HL-60/S4 treated with phorbol 12-myristate 13-acetate at 8.2 ng/mL for 4 days and 3 days (cell line): ENCODE measurements at regions not wholly inside any gene's neighbourhood (a gene's known extent, or its start where the extent isn't known, plus 50 kb on each side); places are given as distances from the start of the nearest gene placed in this dataset.

ENCODE experiments used
- in situ Hi-C: fragments of 300-500 bp; cut with MboI; formaldehyde crosslinking; loops from 2 replicates; pipeline ENCODE4 v1.15.0; 2022; ENCODE audit warnings: low sequenced_read_pairs

GRCh38 chr16:85319984-85320440 lies 207.7 kb upstream of the CIBAR2 start:
- in situ Hi-C loops: no loop called here

GRCh38 chr16:85320677-85321385 lies 208.6 kb upstream of the CIBAR2 start:
- in situ Hi-C loops: no loop called here

- in situ Hi-C loops: no loop called here
Measured at GRCh38 chr16:85321509-85322271, 209.4 kb upstream of the CIBAR2 start.

GRCh38 chr16:85323230-85323960 lies 211.1 kb upstream of the CIBAR2 start:
- in situ Hi-C loops: no loop called here

- in situ Hi-C loops: no loop called here
Measured at GRCh38 chr16:85323961-85324253, 211.6 kb upstream of the CIBAR2 start.

- in situ Hi-C loops: no loop called here
Measured at GRCh38 chr16:85324488-85324887, 212.2 kb upstream of the CIBAR2 start.

GRCh38 chr16:85326113-85326793 lies 214.0 kb upstream of the CIBAR2 start:
- in situ Hi-C loops: no loop called here

GRCh38 chr16:85326794-85327181 lies 214.5 kb upstream of the CIBAR2 start:
- in situ Hi-C loops: no loop called here

- in situ Hi-C loops: no loop called here
Measured at GRCh38 chr16:85327731-85328675, 215.7 kb upstream of the CIBAR2 start.

GRCh38 chr16:85328676-85329058 lies 216.4 kb upstream of the CIBAR2 start:
- in situ Hi-C loops: no loop called here

GRCh38 chr16:85329059-85329812 lies 217.0 kb upstream of the CIBAR2 start:
- in situ Hi-C loops: no loop called here

GRCh38 chr16:85330006-85330693 lies 217.9 kb upstream of the CIBAR2 start:
- in situ Hi-C loops: no loop called here

- in situ Hi-C loops: no loop called here
Measured at GRCh38 chr16:85330694-85331188, 218.5 kb upstream of the CIBAR2 start.

- in situ Hi-C loops: no loop called here
Measured at GRCh38 chr16:85331688-85332087, 219.4 kb upstream of the CIBAR2 start.

GRCh38 chr16:85332175-85332574 lies 219.9 kb upstream of the CIBAR2 start:
- in situ Hi-C loops: no loop called here

GRCh38 chr16:85333337-85333736 lies 221.1 kb upstream of the CIBAR2 start:
- in situ Hi-C loops: no loop called here

- in situ Hi-C loops: no loop called here
Measured at GRCh38 chr16:85333744-85334640, 221.7 kb upstream of the CIBAR2 start.
